Stimulated activated naive CD8-positive, alpha-beta T cell treated with anti-CD3 and anti-CD28 coated beads, Interleukin-15, amount 100 ng/mL, for 72 hours (primary cell): ENCODE measurements at regions not wholly inside any gene's neighbourhood (a gene's known extent, or its start where the extent isn't known, plus 50 kb on each side); places are given as distances from the start of the nearest gene placed in this dataset.

ENCODE experiments used
- ATAC-seq: fragments of 150-1000 bp; cut with Tn5 transposase; 2 replicates; pipeline ENCODE4 v1.10.0; 2021; ENCODE audit warnings: mild to moderate bottlenecking, moderate library complexity
- DNase-seq, 2 donors: peaks; one replicate each; pipeline ENCODE4 v3.0.0; 2021 to 2022
- H3K27ac Mint-ChIP-seq, 2 donors: one replicate each; pipeline ENCODE4 v1.8.0; 2022; ENCODE audit warnings: mild to moderate bottlenecking in 2 of 2, mixed read lengths in 2 of 2, moderate library complexity in 2 of 2
- H3K27me3 Mint-ChIP-seq: one replicate; pipeline ENCODE4 v1.8.0; 2022; ENCODE audit warnings: mixed read lengths
- H3K4me1 Mint-ChIP-seq: one replicate; pipeline ENCODE4 v1.8.0; 2022; ENCODE audit warnings: mild to moderate bottlenecking, mixed read lengths
- H3K4me3 Mint-ChIP-seq, 2 donors: one replicate each; pipeline ENCODE4 v1.8.0; 2022; ENCODE audit warnings: mild to moderate bottlenecking in 2 of 2, mixed read lengths in 2 of 2, moderate library complexity in 1 of 2
- H3K9me3 Mint-ChIP-seq, 2 donors: one replicate each; pipeline ENCODE4 v1.8.0; 2022; ENCODE audit warnings: mixed read lengths in 2 of 2

DNA sequence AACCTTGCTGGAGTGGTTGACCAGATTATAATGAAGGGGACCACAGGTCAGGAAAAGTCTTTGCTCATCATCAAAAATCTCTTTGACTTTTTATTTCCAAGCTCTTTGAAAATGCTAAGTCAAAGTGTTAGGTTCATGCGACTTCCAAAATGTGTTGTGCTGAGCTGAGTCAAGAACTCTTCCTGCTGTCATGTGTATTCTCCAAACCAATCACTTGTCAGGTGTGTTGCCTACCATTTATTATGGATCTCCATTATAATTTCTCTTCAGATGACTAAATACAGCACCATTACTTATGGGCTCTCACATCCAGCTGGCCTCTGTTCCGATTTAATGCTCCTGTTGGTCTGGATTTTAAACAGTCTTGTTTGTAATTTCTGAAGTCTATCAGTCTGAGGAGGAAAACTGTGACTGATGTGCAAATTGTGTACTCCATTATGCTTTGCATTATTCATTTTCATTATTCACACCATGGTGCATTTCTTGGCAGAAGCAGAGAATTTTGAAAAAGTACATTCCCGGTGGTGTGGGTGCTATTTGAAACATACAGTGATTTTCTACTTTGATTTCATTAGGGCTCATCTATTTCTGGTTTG lies 562.5 kb downstream of the LMO7 start:
- H3K9me3 Mint-ChIP-seq, result no peaks in the 10 kb centered on the region
- H3K27me3 Mint-ChIP-seq, result no peaks in the 10 kb centered on the region
- no peak for ATAC-seq
- no peak overlapping the region for H3K4me3 Mint-ChIP-seq
- no peaks in the 10 kb centered on the region for H3K4me1 Mint-ChIP-seq
- DNase-seq, result no peak
- H3K27ac Mint-ChIP-seq, result no peak overlapping the region

DNA sequence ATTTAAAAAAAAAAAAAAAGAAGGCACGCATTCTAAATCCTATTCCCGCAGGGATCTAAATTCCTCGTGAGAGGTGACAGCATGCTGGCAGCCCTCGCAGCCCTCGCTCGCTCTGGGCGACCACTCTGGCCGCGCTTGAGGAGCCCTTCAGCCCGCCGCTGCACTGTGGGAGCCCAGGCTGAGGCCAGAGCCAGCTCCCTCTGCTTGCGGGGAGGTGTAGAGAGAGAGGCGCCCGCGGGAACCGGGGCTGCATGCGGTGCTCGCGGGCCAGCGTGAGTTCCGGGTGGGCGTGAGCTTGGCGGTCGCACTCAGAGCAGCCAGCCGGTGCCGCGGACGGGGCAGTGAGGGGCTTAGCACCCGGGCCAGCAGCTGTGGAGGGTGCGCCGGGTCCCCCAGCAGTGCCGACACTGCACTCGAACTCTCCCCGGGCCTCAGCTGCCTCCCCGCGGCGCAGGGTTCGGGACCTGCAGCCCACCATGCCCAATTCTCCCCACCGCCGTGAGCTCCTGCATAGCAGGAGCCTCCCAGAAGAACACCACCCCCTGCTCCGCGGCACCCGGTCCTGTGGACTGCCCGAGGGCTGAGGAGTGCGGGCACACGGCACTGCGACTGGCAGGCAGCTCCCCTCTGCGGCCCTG lies 553.9 kb downstream of the LMO7 start:
- DNase-seq (no peak), ATAC-seq (peak; percentile 40)
- Mint-ChIP-seq H3K4me1 (no peaks in the 10 kb centered on the region), H3K27ac (no peak overlapping the region), H3K9me3 (no peaks in the 10 kb centered on the region), H3K27me3 (no peaks in the 10 kb centered on the region), H3K4me3 (no peak overlapping the region)

DNA sequence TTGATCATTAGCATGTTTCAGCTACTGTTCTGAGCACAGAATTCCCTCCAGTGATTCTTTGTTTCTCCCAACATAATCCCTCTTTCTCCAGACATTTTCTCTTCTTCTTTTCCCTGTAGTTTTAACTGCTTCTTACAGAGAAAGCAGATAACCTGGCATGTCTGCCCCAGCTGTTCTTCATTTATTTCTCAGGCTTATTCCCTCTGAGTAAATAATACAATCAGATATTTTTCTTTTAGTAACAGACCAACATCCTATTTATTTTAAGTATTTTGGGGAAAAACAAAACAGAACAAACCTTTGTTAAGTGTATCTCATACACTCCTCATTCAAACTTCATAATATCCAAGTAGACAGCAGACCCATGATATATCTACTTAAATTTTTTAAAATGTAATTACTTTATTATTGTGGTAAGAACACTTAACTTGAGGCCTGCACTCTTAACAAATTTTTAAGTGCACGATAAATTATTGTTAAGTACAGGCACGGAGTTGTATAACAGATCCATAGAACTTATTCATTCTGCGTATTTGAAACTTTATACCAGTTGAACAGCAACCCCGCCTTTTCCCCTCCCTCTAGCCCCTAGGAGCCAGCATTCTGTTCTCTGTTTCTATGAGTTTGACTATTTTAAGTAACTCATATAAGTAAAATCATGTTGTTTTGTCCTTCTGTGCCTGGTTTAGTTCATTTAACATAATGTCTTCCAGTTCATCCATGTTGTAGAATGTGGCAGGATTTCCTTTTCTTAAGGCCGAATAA lies 540.0 kb downstream of the LMO7 start:
- H3K27ac Mint-ChIP-seq, result no peak overlapping the region
- DNase-seq (no peak), ATAC-seq (no peak)
- H3K4me3 Mint-ChIP-seq, result no peak overlapping the region
- H3K27me3 Mint-ChIP-seq, result no peaks in the 10 kb centered on the region
- H3K9me3 Mint-ChIP-seq, result no peaks in the 10 kb centered on the region
- no peaks in the 10 kb centered on the region for H3K4me1 Mint-ChIP-seq

DNA sequence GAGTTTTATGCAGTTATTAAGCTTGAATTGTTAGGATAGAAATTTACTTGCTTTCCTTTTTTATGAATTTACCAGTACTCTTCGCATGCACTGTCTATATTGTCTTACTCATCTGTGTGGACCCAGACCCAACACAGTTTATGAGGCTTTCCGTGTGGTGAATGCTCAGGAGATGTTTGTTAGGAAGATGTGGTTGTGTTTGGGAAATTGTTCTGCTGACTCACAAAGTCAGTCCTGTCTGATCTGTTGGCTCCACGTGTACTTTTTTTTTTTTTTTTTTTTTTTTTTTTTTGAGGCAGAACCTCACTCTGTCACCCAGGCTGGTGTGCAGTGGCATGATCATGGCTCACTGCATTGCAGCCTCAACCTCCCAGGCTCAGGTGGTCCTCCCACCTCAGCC lies 532.5 kb downstream of the LMO7 start:
- ATAC-seq (no peak), DNase-seq (no peak)
- Mint-ChIP-seq H3K9me3 (peaks cover 0 to 6% of the 10 kb centered on the region in 2 donors), H3K27me3 (no peaks in the 10 kb centered on the region), H3K27ac (peak overlapping the region in 1 of 2 donors; percentile 16), H3K4me1 (no peaks in the 10 kb centered on the region), H3K4me3 (no peak overlapping the region)

DNA sequence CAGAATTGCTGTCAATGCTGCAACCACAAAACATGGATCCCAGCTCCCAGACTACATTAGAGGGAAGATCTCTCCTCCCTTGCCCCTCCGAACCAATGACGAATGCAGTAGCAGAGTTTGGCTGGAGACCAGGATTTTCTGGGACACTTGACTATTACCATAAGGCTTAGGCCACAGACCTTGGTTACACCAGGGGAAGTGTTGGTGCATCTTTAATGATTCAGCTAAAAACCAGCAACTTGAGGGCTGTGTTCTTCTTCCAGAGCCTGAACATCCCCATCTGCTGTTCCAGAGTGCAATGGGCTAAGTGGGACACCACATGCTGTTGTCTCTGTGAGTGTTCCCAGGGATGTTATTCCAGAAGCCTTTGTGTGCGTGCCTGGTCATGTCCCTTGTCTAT lies 528.2 kb downstream of the LMO7 start:
- no peak for ATAC-seq
- DNase-seq, result no peak
- H3K4me3 Mint-ChIP-seq, result no peak overlapping the region
- no peak overlapping the region for H3K27ac Mint-ChIP-seq
- no peaks in the 10 kb centered on the region for H3K4me1 Mint-ChIP-seq
- H3K9me3 Mint-ChIP-seq, result peaks cover 0 to 3% of the 10 kb centered on the region in 2 donors
- no peaks in the 10 kb centered on the region for H3K27me3 Mint-ChIP-seq

DNA sequence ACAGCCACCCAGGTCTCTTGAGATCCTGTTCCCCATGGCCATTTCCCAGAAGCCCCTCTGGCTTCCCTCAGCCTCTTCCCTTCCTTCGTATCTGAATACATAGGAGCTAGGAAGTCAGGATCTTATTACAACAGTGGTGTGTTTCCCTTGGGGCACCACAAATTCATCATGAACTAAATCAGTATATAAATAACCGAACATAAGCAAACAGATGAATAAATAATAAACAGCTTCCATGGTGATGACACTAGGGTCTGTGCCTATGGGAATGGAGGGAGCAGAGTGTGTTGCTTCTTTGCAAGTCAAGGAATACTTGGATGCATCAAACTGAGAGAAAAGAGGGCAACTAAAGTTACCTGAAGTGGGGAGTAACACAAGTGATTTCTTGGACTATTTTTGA lies 527.6 kb downstream of the LMO7 start:
- Mint-ChIP-seq H3K9me3 (no peaks in the 10 kb centered on the region), H3K4me3 (no peak overlapping the region), H3K27ac (no peak overlapping the region), H3K27me3 (no peaks in the 10 kb centered on the region), H3K4me1 (no peaks in the 10 kb centered on the region)
- DNase-seq (no peak), ATAC-seq (no peak)

DNA sequence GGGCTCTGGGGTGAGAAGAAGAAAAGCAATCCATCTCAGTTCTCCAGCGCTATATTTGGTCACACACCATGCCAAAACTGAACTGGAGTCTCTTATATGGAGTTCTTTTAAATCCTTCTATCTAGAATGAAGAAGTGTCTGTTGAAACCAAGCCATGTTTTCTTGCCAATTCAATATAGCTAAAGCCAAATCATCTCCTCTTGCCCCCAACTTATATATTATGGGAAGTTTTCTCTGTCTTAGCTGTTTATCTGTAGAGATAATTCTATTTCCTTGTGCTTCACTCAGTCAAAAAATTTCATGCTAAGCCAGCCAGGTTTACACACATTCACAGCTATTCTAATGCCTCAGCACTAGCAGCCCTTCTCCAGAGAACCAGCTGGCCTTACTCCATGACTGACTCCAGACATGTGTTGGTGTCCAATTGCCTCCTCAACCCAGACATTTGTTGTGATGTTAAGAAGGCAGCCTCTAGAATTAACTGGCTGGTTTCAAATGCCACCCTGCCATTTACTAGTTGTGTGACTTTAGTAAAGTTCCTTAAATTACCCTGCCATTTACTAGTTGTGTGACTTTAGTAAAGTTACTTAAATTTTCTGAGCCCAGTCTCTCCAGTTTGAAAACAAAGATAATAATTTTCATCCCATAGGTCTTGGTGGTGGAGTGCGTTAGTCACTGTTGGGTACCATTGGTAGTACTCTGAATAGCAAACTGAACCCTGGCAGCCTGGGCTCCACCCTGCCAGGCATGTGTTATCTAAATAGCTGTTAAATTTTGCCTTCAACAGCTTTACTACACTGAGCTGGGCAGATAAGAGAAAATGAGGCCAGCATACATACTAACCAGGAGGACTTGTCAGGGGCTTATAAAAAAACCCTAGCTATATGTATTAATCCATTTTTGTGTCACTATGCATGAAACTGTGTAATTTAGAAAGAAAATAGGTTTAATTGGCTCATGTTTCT lies 525.1 kb downstream of the LMO7 start:
- H3K4me1 Mint-ChIP-seq, result no peaks in the 10 kb centered on the region
- H3K9me3 Mint-ChIP-seq, result no peaks in the 10 kb centered on the region
- DNase-seq (no peak), ATAC-seq (no peak)
- H3K4me3 Mint-ChIP-seq, result no peak overlapping the region
- H3K27me3 Mint-ChIP-seq, result no peaks in the 10 kb centered on the region
- H3K27ac Mint-ChIP-seq, result peak overlapping the region in 1 of 2 donors; percentile 67

DNA sequence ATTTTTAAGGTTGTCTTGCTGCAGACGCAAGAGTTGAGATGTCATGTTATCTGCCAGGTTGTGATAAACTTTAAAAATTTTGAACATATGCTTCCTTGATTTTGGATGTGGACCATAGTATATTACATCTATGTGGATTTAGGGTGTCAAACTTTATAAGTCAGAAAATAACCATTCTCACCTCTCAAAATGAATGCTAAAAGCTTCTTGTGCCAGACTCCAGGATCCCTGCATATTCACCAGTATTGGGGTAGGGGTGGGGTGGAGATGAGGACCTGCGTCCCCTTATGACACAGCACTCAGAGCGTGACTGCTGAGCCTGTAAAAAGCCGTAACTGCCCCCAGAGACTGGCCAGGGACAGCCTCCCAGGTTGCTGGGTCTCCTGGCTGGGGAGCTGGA lies 524.4 kb downstream of the LMO7 start:
- no peak overlapping the region for H3K27ac Mint-ChIP-seq
- no peaks in the 10 kb centered on the region for H3K9me3 Mint-ChIP-seq
- ATAC-seq (no peak), DNase-seq (no peak)
- no peaks in the 10 kb centered on the region for H3K27me3 Mint-ChIP-seq
- no peaks in the 10 kb centered on the region for H3K4me1 Mint-ChIP-seq
- H3K4me3 Mint-ChIP-seq, result no peak overlapping the region

DNA sequence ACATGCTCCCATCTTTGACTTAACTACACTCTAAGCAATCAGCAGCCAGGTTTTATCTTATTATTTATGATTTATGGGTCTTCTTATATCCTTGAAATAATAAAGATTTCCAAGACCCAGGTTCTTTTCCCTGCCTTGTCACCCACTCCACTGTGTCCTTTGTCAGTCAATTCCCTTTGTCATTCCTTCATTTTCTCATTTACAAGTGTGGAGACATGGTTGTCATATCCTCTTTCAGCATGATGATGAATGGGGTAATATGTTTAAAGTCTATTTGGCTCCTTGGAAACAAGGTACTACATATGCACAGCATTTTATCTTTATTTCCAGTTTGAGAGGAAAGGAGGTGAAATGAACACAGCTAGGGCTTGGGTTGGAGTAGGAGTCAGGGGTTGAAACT lies 521.8 kb downstream of the LMO7 start:
- no peaks in the 10 kb centered on the region for H3K27me3 Mint-ChIP-seq

DNA sequence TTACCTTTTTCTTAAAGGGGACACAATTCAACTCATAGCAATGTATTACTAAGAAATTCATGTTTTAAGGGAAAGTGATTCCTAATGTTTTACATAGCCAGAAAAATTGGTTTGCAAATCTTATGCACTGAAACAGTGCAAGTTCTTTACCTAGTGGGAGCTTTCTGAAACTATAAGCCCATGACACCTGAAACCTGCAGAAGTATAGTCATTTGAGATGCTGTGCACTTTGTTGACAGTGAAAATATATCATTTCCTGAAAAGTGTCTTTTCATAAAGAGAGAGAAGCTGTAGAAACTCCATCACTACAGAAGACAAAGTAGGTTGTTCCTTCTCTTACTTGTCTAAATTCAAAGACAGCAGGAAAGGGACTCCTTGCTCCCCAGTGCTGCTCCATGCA lies 517.1 kb downstream of the LMO7 start:
- no peak for ATAC-seq
- no peak overlapping the region for H3K4me3 Mint-ChIP-seq
- H3K9me3 Mint-ChIP-seq, result no peaks in the 10 kb centered on the region
- no peak for DNase-seq
- H3K4me1 Mint-ChIP-seq, result no peaks in the 10 kb centered on the region
- H3K27me3 Mint-ChIP-seq, result no peaks in the 10 kb centered on the region
- H3K27ac Mint-ChIP-seq, result no peak overlapping the region

More for the DNA sequence above, 521.8 kb downstream of the LMO7 start:
- ATAC-seq, result no peak
- Mint-ChIP-seq H3K9me3 (no peaks in the 10 kb centered on the region), H3K4me3 (no peak overlapping the region), H3K27ac (no peak overlapping the region), H3K4me1 (no peaks in the 10 kb centered on the region)
- no peak for DNase-seq

DNA sequence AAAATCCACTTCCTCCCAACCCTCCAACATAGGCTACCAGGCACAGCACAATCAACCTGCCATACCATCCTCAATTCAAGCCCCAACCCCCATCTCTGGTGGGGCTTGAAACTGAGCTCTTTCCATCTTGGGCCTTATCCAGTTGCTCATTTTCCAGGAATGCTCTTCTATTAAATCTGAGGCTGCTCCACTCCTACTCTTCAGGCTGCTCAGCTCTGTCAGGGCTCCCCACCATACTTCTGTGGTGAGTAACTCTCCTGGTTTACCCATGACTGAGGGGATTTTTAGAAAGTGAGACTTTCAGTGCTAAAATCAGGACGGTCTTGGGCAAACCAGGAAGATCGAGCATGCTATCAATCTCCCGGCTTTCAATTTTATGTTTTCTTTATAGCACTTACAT lies 512.8 kb downstream of the LMO7 start:
- Mint-ChIP-seq H3K4me1 (no peaks in the 10 kb centered on the region), H3K9me3 (no peaks in the 10 kb centered on the region), H3K27ac (no peak overlapping the region), H3K27me3 (no peaks in the 10 kb centered on the region), H3K4me3 (no peak overlapping the region)
- no peak for ATAC-seq
- no peak for DNase-seq

DNA sequence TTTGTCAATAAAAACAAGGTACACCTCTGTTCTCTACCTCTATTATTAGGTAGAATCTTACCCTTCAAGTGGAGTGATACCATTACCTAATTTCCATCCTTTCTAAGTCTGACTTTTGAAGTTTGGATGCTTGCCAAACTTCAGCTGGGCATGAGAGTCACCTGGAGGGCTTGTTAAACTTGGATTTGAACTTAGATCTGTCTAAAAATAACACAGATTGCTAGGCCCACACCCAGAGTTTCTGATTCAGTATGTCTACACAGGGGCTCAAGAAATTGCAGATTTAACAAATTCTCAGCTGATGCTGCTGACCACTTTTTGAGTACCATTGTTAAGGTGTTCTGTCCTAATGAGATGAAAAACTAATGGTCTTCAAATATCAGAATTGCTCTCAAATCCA lies 512.2 kb downstream of the LMO7 start:
- no peaks in the 10 kb centered on the region for H3K27me3 Mint-ChIP-seq
- DNase-seq (no peak), ATAC-seq (no peak)
- H3K27ac Mint-ChIP-seq, result no peak overlapping the region
- H3K4me3 Mint-ChIP-seq, result no peak overlapping the region
- H3K4me1 Mint-ChIP-seq, result no peaks in the 10 kb centered on the region
- no peaks in the 10 kb centered on the region for H3K9me3 Mint-ChIP-seq

DNA sequence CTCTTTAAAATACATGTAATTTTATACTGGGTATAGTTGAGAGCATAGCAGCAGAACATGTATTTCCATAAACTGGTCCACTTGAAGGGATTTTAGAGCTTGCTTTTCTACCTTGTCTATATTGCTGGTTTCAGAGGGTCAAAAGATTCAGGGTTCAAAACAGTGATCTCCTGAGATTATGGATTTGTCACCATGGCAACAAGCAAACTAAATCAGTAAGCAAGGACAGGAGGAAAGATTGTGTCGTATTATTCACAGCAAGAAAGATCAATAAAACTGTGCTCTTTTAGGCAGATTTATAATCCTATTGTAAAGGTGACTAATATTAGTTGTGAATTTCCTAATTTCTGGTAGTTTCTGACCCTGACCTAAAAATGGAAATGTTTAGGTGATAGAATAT lies 496.4 kb downstream of the LMO7 start:
- Mint-ChIP-seq H3K4me3 (no peak overlapping the region), H3K27me3 (no peaks in the 10 kb centered on the region), H3K4me1 (no peaks in the 10 kb centered on the region), H3K9me3 (no peaks in the 10 kb centered on the region), H3K27ac (no peak overlapping the region)
- ATAC-seq (no peak), DNase-seq (no peak)

DNA sequence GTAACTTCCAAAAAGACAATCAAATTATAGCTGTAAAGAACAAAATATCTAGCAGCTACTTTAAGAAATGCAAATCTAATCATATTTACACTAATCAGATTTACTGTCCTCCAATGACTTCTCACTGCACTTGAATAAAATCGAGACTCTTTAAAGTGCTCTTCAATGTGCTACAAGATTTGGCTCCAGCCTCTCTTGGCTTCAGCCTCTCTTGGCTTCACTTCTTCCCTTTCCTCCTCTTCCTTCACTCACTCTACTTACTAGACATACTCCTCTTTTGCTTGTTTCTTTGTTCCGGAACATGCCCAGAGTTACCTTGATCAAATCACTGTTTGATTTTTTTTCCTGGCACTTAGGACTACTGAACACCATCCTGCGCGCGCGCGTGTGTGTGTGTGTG lies 495.4 kb downstream of the LMO7 start:
- Mint-ChIP-seq H3K27me3 (no peaks in the 10 kb centered on the region), H3K9me3 (no peaks in the 10 kb centered on the region), H3K27ac (no peak overlapping the region), H3K4me1 (no peaks in the 10 kb centered on the region), H3K4me3 (no peak overlapping the region)
- DNase-seq, result no peak
- ATAC-seq, result no peak

DNA sequence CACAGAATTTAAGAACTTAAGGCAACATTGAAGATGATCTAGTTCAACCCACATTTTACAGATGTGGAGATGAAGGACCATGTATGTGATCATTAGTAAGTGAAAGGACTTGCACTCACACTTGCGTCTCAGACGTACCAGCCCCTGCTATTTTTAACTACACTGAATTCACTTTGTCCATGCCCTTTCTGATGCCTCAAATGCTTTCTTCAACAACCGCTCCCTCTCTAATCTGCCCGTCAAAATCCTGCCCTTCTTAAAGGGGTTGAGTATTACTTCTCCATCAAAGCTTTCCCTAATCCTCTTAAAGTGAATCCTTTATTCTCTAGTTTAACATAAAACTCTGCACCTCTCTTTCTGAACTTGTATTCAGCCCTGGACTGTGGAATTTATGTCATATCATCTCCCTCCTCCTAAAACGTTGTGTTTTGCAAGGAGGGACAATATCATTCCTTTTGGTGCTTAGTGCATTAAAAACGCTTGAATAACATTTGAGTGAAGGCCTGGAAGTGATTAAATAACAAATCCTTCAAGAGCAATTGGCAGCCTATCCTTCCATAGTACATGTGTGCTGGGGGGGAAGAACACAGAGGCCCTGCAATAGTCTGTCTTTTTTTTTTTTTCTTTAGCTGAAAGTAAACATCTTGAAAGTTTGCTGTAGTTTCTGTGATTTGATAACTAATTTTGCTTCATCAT lies 493.3 kb downstream of the LMO7 start:
- H3K27ac Mint-ChIP-seq, result no peak overlapping the region
- DNase-seq (no peak), ATAC-seq (no peak)
- peaks cover 0 to 7% of the 10 kb centered on the region in 2 donors for H3K9me3 Mint-ChIP-seq
- no peaks in the 10 kb centered on the region for H3K4me1 Mint-ChIP-seq
- no peak overlapping the region for H3K4me3 Mint-ChIP-seq
- H3K27me3 Mint-ChIP-seq, result no peaks in the 10 kb centered on the region
